ENCODE measurements at regions not wholly inside any gene's neighbourhood (a gene's known extent, or its start where the extent isn't known, plus 50 kb on each side); places are given as distances from the start of the nearest gene placed in this dataset.
A peak's percentile ranks its signal among the peaks of the same experiment; 100 is the strongest.

DNA sequence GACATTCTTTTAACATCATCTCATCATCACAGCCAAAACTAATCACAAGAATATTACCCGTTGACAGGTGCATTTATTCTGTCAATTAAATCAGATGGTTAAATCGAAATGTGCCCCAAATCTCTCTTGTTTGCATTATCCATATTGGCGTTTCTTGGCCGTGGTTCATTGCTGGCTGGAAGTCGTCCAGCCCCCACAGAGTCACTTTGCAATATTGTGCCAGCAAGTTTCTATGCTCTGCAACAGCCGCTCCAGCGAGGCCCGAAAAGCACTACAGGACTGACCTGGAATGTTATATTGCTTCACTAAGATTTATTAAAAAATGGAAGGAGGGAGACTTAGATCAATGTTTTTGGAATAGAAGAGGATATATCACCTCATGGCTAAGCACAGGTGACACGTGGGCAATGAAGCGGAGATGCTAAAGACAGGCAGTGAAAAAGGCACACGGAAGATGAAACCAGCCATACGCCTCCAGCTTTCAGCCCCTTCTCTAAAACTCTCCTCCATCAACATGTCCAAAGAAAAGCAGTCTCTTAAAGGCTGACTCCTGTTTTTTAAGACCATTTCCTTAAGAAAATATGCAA, 176.8 kb upstream of the VRK2 start:
- Histone ChIP-seq H3K9ac (no peak overlapping the region), H3K4me2 (ENCODE audit: unreplicated experiment) (no peak overlapping the region), H4K20me1 (ENCODE audit: insufficient read depth) (no peaks in the 10 kb centered on the region), H3K9me3 (ENCODE audit: low read depth) (no peaks in the 10 kb centered on the region), H3K27ac (no peak overlapping the region), H3K79me2 (ENCODE audit: insufficient read depth) (no peaks in the 10 kb centered on the region), H3K27me3 (replicated peaks; ENCODE audit: insufficient read depth) (no peaks in the 10 kb centered on the region), H3K4me3 (no peak overlapping the region), H3F3A (ENCODE audit: insufficient read depth) (no peaks in the 10 kb centered on the region), H2AFZ (no peak overlapping the region), H3K36me3 (ENCODE audit: low read depth) (no peaks in the 10 kb centered on the region), H3K4me1 (ENCODE audit: insufficient read depth) (no peaks in the 10 kb centered on the region), H3K9me2 (ENCODE audit: insufficient read depth) (no peaks in the 10 kb centered on the region)
- no peak for TF ChIP-seq EZH2phosphoT487 (IDR thresholded peaks at IDR 0.05; ENCODE audit: insufficient read depth, low read depth)
- TF ChIP-seq EZH2 (IDR thresholded peaks at IDR 0.05; ENCODE audit: insufficient read depth, poor library complexity, severe bottlenecking): no peak
- DNase-seq: no peak
- in situ Hi-C loops (cut with MboI): no loop called here
- 63 to 65% methylated on average over 12 of the region's 12 CpGs for WGBS, 2 experiments (ENCODE audit: low coverage in 1 of 2, low lambda C conversion rate in 2 of 2, missing lambda C conversion rate in 2 of 2)

DNA sequence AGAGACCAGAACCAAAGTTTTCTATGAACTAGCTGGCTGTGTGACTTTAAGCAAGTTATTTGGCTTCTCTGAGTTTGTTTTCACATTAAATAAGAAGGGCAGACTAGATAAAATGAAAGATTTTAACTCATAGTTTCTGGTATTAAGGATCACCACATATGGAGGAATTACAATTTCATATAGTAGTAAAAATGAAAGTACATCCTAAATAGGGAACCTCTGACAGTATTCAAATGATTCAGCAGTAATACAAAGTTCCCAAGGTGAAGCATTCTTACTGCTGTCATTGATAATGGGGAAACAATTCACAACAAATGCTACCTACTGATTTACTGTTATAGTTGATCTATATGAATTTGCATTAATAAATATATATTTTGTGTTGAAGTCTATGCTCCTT, 170.3 kb upstream of the VRK2 start:
- Histone ChIP-seq H3K4me1 (ENCODE audit: insufficient read depth) (peaks cover 10% of the 10 kb centered on the region; the same call in 1 of the 2 replicates), H3K4me3 (no peak overlapping the region), H3K27ac (no peak overlapping the region), H3K27me3 (replicated peaks; ENCODE audit: insufficient read depth) (no peaks in the 10 kb centered on the region), H3K4me2 (ENCODE audit: unreplicated experiment) (no peak overlapping the region), H4K20me1 (ENCODE audit: insufficient read depth) (no peaks in the 10 kb centered on the region), H3K9ac (no peak overlapping the region), H3K9me2 (ENCODE audit: insufficient read depth) (no peaks in the 10 kb centered on the region), H3K36me3 (ENCODE audit: low read depth) (no peaks in the 10 kb centered on the region), H3F3A (ENCODE audit: insufficient read depth) (no peaks in the 10 kb centered on the region), H3K9me3 (ENCODE audit: low read depth) (no peaks in the 10 kb centered on the region), H2AFZ (no peak overlapping the region), H3K79me2 (ENCODE audit: insufficient read depth) (no peaks in the 10 kb centered on the region)
- no peak for DNase-seq
- no peak for TF ChIP-seq EZH2phosphoT487 (IDR thresholded peaks at IDR 0.05; ENCODE audit: insufficient read depth, low read depth)
- no peak for TF ChIP-seq EZH2 (IDR thresholded peaks at IDR 0.05; ENCODE audit: insufficient read depth, poor library complexity, severe bottlenecking)
- in situ Hi-C loops (cut with MboI): no loop called here

- no peak for DNase-seq
- H3F3A ChIP-seq (ENCODE audit: insufficient read depth): peaks cover 14% of the 10 kb centered on the region
- no peaks in the 10 kb centered on the region for H3K79me2 ChIP-seq (ENCODE audit: insufficient read depth)
- H3K9me3 ChIP-seq (ENCODE audit: low read depth): no peaks in the 10 kb centered on the region
- no peak overlapping the region for H3K27ac ChIP-seq
- TF ChIP-seq EZH2phosphoT487 (IDR thresholded peaks at IDR 0.05; ENCODE audit: insufficient read depth, low read depth) (no peak), EZH2 (IDR thresholded peaks at IDR 0.05; ENCODE audit: insufficient read depth, poor library complexity, severe bottlenecking) (no peak)
- 0 out of 2 replicates have a peak overlapping the region, but pooled peaks have one; percentile 16 for H2AFZ ChIP-seq
- peaks cover 25% of the 10 kb centered on the region for H3K4me1 ChIP-seq (ENCODE audit: insufficient read depth)
- no peak overlapping the region for H3K9ac ChIP-seq
- H3K4me3 ChIP-seq: no peak overlapping the region
- in situ Hi-C loops (cut with MboI): no loop called here
- no peaks in the 10 kb centered on the region for H4K20me1 ChIP-seq (ENCODE audit: insufficient read depth)
- no peaks in the 10 kb centered on the region for H3K9me2 ChIP-seq (ENCODE audit: insufficient read depth)
- no peaks in the 10 kb centered on the region for H3K27me3 ChIP-seq (replicated peaks; ENCODE audit: insufficient read depth)
- no peak overlapping the region for H3K4me2 ChIP-seq (ENCODE audit: unreplicated experiment)
- H3K36me3 ChIP-seq (ENCODE audit: low read depth): no peaks in the 10 kb centered on the region
Observed at GRCh38 chr2:57877811-57878170, 168.8 kb upstream of the VRK2 start.

DNA sequence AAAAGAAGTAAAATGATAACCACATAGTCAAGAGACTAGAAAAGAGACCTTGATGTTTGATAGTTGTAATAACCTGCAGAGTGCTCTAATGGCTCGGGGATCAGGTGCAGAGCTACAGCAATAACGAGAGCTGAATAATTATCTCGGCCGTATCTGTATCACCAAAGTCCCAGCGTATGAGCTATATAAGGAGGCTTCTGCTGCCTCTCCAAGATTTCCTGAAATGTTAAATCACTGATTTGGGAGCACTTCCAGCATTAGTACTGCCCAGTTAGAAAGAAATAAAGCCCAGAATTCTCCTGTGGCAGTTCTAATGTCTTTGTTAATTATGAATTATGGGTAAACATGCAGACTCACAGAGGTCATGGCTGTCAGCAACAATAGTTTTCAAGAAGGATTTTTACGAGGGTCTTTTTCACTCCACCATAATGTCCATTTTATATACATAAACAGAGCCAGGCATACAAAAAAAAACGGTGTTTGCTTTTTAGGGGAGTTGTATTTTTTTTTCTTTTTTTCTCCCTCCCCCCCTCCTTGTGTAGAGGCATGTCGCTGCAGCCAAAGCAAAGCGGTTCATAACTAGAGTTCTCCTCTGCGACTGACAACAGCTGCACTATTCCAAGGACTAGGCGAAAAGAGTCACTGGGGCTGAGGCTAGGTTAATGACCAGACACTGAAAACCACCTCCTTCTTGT, 168.3 kb upstream of the VRK2 start:
- Histone ChIP-seq H3K4me2 (ENCODE audit: unreplicated experiment) (no peak overlapping the region), H3F3A (ENCODE audit: insufficient read depth) (peaks cover 18% of the 10 kb centered on the region), H2AFZ (0 out of 2 replicates have a peak overlapping the region, but pooled peaks have one; percentile 16), H3K9me3 (ENCODE audit: low read depth) (no peaks in the 10 kb centered on the region), H3K4me3 (no peak overlapping the region), H3K4me1 (ENCODE audit: insufficient read depth) (peaks cover 26% of the 10 kb centered on the region), H4K20me1 (ENCODE audit: insufficient read depth) (no peaks in the 10 kb centered on the region), H3K27me3 (replicated peaks; ENCODE audit: insufficient read depth) (no peaks in the 10 kb centered on the region), H3K9ac (no peak overlapping the region), H3K36me3 (ENCODE audit: low read depth) (no peaks in the 10 kb centered on the region), H3K27ac (no peak overlapping the region), H3K9me2 (ENCODE audit: insufficient read depth) (no peaks in the 10 kb centered on the region), H3K79me2 (ENCODE audit: insufficient read depth) (no peaks in the 10 kb centered on the region)
- 32 to 34% methylated on average over 11 of the region's 11 CpGs for WGBS, 2 experiments (ENCODE audit: low coverage in 1 of 2, low lambda C conversion rate in 2 of 2, missing lambda C conversion rate in 2 of 2)
- no peak for DNase-seq
- in situ Hi-C loops (cut with MboI): no loop called here
- TF ChIP-seq EZH2 (IDR thresholded peaks at IDR 0.05; ENCODE audit: insufficient read depth, poor library complexity, severe bottlenecking): no peak

GRCh38 chr2:57878866-57879210, 167.8 kb upstream of the VRK2 start:
- Histone ChIP-seq H3K9me3 (ENCODE audit: low read depth) (no peaks in the 10 kb centered on the region), H4K20me1 (ENCODE audit: insufficient read depth) (no peaks in the 10 kb centered on the region), H3K79me2 (ENCODE audit: insufficient read depth) (no peaks in the 10 kb centered on the region), H2AFZ (no peak overlapping the region), H3K9ac (no peak overlapping the region), H3K36me3 (ENCODE audit: low read depth) (no peaks in the 10 kb centered on the region), H3K4me1 (ENCODE audit: insufficient read depth) (peaks cover 26% of the 10 kb centered on the region), H3K4me2 (ENCODE audit: unreplicated experiment) (no peak overlapping the region), H3F3A (ENCODE audit: insufficient read depth) (peaks cover 18% of the 10 kb centered on the region), H3K9me2 (ENCODE audit: insufficient read depth) (no peaks in the 10 kb centered on the region), H3K4me3 (no peak overlapping the region), H3K27me3 (replicated peaks; ENCODE audit: insufficient read depth) (no peaks in the 10 kb centered on the region), H3K27ac (no peak overlapping the region)
- DNase-seq: no peak
- no peak for TF ChIP-seq EZH2 (IDR thresholded peaks at IDR 0.05; ENCODE audit: insufficient read depth, poor library complexity, severe bottlenecking)
- no peak for TF ChIP-seq EZH2phosphoT487 (IDR thresholded peaks at IDR 0.05; ENCODE audit: insufficient read depth, low read depth)
- WGBS, 2 experiments (ENCODE audit: low coverage in 1 of 2, low lambda C conversion rate in 2 of 2, missing lambda C conversion rate in 2 of 2): 79 to 80% methylated on average over 2 of the region's 2 CpGs
- in situ Hi-C loops (cut with MboI): no loop called here

Measured in GM23248 (cell line).